ENCODE measurements at regions not wholly inside any gene's neighbourhood (a gene's known extent, or its start where the extent isn't known, plus 50 kb on each side); places are given as distances from the start of the nearest gene placed in this dataset.

DNA sequence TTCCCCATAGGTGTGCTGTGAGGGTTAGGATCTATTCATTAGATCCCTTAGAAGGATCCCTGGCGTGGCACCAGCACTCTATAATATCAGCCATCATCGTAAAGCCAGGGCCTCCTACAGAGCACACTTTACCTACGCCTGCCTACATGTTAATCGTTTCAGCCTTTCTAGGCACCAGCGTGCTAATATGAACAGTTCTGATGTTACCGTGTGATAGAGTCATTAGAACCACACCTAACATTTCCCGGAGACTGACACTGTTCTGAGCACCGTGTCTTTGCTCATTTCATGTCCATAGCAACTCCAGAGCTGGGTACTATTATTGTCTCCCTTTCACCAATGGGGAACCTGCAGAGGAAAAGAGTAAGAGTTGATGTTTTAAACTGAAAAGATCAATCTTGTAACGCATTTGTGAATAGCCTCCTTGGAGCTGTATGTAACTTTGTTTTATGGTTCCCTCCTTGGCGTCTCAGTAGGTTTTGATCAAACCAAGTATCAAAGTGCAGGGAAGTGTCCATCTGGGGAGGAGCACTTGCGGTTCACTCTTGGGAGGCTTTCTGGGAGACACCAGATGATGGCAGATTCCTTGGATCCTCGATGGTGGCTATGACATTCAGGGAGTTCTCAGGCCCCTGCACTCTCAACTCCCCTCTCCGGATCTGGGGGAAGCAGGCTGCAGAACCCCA lies 73.8 kb upstream of the KCNG1 start:
- no peak for DNase-seq (ENCODE audit: low spot score)

DNA sequence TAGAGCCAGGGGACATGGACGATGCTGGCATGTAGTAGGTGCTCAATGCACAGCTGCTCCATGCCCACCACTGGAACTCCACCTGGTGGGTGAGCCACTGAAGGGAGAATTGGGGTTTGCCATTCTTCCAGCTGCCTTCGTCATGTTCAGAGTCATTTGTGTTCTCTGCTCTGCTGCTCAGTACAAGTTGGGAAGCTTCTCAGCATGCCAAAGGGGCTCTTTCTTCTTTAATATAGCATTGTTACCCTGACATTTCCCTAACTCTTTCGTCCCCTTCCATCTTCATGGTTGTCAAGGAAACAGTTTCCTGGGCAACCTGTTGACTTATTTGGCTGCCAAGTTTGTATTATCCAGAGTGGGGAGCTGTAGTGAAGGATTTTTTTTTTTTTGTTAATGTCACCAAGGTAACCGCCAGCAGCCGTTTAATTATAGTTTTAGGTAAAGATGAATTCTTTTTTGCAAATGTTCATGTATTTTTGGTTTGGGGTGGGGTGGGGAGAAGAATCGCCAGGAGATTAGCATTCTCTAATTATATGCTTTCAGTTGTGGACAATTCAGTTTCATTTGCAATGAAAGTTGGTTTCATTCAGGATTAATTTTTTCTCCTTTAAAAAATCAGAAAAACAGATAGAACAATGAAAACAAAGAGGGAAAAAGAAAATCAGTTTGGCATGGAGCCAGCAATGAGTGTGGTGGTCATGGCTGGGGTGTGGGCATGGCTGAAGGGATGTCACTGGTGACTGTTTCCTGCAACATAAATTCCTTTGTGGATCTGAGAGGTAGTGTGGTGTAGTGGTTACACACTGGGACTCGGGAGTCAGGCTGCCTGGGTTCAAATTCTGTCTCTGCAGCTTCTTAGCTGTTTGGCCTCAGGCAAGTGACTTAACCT lies 73.0 kb upstream of the KCNG1 start:
- DNase-seq (ENCODE audit: low spot score): no peak

DNA sequence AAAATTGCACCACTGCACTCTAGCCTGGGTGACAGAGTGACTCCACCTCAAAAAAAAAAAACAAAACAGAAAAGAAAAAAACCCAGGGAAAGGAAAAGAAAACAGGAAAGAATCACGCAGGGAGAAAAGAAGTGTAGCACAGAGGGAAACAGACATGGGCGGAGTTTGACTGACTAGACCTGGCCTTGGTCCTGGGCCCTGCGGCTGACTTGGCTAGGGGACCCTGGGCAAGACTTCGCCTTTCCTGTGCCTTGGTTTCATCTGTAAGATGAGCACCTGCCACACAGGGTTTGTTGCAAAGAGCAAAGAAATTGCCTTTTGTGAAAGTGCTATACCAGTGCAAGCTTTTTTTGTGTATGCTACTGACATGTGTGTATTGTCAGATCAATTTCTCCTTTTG lies 71.3 kb upstream of the KCNG1 start:
- DNase-seq (ENCODE audit: low spot score): no peak

DNA sequence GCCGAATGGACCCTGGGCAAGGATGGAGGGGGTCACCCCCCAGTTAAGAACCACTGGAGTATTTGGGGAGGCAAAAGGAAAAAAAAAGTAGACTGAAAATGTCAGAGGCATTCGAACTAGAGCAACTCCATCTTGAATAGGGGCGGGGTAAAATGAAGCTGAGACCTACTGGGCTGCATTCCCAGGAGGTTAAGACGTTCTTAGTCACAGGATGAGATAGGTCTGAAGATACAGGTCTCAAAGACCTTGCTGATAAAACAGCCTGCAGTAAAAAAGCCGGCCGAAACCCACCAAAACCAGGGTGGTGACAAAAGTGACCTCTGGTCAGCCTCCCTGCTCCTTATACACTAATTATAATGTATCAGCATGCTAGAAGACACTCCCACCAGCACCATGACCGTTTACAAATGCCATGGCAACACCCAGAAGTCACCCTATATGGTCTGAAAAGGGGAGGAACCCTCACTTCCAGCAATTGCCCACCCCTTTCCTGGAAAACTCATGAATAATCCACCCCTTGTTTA lies 70.4 kb upstream of the KCNG1 start:
- DNase-seq (ENCODE audit: low spot score): no peak

DNA sequence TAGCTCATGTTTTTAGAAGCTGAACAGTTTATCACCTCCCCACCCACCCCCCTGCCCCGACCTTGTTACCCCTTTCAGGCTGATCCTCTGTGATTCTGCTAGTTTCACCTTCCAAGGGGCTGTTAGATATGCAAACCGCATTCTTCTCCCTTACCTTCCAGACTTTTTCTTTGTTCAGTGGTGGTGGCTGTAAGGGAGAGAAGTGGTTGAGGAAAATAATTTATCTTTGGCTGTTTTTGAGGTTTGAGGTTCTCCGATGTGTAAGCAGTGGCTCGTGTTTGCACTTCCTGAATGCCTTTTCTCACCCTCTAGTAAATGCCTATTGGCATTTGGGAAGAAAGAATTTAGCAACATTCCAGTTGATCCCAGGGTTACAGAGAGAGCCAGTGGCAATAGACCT lies 69.4 kb upstream of the KCNG1 start:
- DNase-seq (ENCODE audit: low spot score): peak; percentile 35

DNA sequence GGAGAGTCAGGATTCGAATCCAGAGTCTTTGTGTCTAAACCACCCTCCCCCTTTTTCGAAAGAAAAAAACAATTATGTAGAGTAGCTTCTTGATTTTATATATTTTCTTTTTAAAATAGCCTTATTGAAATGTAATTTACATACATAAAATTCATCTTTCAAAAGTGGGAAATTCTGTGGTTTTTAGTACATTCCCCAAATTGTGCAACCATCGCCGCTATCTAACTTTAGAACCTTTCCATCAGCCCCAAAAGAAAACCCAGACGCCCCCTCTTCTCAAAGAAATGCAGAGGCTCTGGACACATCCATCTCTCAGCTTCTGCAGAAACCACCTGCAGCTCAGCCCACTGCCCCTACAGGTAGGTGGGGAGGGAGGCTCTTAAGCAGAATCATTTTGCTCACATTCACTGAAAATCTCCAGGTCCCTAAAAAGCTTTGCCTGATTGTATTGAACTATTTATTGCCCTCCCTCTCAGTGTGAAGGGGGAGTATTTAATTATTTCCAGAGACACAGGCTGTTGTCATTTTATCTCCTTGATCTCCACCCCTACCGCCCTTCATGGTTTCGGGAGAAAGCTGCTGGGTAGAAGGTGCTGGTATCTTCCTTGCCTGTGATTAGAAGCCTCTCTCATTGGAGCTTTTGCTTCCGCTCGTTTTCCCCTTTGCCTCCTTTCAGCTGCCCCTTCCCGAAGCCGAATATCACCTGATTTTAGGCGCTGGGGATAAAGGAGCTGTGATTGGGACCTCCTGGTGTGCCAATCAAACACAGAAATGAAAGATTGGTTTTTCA lies 68.7 kb upstream of the KCNG1 start:
- no peak for DNase-seq (ENCODE audit: low spot score)

DNA sequence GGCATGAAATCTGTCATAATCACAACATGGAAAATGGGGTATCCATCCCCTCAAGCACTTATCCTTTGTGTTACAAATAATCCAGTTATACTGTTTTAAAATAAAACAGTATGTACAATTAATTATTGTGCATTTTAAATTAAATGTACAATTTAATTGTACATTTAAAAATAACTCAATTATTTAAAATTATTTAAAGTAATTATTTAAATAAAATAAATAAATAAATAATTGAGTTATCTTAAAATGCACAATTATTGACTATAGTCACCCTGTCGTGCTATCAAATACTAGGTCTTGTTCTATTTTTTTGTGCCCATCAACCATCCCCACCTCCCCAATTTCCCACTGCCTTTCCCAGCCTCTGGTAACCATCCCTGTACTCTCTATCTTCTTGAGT lies 66.9 kb upstream of the KCNG1 start:
- no peak for DNase-seq (ENCODE audit: low spot score)

DNA sequence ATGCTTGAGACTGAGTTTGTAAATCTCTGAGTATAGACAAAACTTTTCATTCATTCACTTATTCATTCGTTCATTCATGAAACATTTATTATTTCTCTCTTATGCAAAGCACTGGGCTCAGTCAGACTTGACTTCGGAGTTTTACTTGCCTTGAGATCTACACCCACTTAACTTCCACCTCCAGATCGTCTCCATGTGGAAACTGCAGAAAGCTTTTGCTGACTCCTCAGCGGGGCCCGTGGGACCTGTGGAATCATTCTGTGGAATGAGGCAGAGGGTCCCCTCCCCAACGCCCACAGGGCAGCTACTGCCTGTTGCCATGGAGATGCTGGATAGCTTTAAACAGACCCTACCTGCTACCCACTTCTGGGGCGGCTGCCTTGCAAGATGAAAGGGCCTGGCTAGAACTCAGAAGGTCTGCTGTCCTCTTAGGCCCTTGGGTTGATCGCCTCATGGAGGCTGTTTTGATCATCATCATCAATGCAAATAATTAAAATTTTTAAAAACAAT lies 66.4 kb upstream of the KCNG1 start:
- DNase-seq (ENCODE audit: low spot score): no peak

DNA sequence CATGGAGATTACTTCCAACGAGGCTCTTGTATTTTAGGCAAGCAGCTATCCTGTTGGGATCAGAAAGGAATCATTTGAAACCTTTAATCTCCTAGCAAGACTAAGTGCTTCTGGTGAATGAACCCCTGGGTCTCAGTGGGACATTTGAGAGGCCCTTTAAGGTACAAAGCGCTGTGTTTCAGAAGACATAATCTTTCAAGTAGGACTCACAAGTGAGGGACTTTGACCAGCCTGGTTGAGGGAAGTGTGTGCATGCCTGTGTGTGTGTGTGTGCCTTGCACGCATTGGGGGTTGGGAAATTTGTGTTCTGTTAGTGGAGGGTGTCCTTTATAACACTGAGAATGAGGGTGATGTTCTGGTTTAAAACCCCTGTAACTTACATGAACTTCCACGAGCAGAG lies 64.4 kb upstream of the KCNG1 start:
- DNase-seq (ENCODE audit: low spot score): no peak

DNA sequence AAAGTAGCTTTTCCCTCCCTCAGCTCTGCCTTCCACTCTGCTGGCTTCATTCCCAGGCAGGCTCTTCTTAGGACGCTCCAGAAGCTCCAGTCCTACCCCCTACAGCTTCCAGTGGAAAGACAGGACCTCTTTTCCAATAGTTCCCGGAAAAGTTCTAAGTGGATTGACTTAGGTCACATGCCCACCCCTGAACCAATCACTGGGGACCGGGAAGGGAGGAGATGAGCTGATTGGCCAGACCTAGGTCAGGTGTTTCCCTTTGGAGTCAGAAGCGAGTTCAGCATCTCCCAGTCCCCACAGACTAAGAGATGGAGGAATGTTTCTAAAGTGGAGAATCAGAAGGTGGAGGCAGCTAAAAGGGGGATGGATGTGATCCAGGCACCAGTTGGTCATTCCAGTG lies 62.9 kb upstream of the KCNG1 start:
- DNase-seq (ENCODE audit: low spot score): no peak

DNA sequence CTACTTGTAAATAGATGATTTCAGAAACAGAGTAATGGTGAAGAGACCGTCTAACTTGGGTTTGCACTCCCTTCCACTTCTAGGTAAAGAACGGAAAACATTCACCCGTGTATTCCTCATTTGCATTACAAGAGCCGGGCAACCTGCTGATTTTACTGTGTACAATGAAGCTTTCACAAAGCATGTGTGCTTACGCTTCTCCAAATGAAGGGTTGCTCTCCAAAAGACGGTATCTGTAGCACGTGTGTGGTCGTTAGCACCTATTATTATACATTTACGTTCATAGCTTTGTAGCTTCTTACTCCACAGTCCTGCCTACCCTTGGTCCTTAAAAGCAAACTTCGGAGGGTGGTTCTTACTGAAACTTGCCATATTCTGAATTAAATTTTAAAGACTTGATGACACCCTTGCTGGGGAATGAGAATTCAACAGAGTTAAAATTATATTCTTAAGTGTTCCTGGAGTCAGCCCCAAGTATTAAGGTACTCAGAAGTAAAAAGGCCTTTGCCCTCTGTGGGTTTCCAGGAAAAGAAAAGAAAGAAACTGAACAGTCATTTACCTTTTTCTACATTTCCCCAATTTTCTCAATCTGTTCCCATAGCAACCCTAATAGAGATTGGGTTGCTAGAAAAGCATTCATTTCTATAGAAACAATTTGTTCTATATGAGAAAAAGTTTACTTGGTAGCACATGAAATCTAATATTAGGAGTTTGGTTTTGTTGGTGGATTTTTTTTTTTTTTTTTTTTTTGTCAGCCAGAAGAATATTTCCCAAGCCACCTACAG lies 61.9 kb upstream of the KCNG1 start:
- no peak for DNase-seq (ENCODE audit: low spot score)

DNA sequence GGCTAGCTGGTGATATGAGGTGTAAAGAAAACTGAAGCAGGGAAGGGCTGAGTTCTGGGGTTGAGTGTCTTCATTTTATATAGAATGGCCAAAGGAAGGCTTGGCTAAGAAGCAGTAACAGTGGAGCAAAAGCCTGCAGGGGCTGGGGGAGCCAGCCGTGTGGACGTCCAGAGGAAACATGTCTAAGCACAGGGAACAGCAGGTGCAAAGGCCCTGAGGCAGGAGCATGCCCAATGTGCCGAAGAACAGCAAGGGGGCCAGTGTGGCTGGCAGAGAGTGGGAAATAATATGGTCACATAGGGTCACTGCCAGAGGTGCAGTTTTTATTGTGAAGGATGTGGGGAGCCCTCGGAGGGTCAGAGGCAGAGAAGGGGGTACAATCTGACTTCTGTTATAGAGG lies 60.5 kb upstream of the KCNG1 start:
- DNase-seq (ENCODE audit: low spot score): no peak

DNA sequence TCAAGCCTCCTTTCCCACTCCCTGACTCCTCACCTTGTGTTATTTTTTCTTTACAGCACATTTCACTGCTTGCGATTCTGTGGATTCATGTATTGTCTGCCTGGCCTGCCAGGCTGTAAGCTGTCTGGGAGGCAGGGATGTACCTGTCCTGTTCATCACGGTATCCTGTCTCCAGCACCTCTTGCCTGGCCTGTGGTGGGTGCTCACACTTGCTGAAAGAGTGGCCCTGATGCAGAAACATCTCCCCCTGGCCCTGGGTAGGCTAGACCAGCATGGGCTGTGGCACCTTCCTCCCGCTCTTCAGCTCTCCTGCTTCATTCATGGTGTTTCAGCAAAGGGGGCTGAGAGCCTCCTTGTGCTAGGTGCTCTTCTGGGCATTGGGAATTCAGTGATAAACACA lies 60.1 kb upstream of the KCNG1 start:
- no peak for DNase-seq (ENCODE audit: low spot score)

DNA sequence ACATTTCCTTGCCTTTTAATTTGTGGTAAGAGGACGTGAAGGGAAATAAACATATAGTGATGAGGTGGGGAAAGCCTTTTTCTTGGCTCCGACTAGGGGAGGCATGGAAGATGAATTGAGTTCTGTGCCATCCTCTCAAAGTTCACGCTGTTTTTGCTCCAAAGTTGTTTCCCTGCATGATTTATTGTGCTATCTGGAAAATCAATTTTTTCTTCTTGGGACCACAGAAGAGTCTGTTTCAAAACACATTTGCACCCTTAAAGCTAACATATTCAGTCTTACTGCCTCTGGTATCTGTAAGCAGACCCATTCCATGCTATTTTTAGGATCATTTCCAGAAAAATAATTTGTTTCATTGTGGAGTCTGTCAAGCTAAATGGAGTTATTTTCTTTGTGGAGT lies 57.6 kb upstream of the KCNG1 start:
- no peak for DNase-seq (ENCODE audit: low spot score)

DNA sequence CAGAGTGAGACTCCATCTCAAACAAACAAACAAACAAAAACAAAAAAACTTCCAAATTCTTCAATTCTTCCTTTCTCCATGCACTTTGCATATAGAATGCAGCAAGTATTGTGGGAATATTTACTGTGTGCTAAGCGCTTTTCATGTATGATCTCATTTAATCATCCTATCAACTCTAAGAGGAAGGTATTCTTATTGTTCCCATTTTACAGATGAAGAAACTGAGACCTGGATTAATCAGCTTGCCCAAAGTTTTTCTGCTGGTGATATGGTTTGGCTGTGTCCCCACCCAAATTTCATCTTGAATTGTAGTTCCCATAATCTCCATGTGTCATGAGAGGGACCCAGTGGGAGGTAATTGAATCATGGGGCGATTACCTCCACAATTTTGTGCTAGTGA lies 56.6 kb upstream of the KCNG1 start:
- no peak for DNase-seq (ENCODE audit: low spot score)

DNA sequence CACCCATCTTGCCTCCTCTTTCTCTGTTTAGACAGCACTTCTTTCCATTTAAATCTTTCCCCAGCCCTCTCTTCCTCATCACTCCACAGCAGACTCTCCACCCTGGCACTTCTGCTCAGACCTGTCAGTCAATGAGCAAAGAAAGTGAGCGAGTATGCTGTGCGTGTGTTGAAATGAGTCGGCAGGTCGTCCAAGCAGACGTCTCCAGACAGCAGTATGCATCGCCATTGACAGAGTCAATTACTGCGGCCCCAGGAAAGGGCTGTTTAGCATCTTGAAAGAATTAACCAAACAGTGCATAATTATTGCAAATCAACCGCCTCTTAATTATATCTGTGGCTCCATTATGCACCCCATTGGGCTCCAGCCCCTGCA lies 54.8 kb upstream of the KCNG1 start:
- DNase-seq (ENCODE audit: low spot score): no peak

DNA sequence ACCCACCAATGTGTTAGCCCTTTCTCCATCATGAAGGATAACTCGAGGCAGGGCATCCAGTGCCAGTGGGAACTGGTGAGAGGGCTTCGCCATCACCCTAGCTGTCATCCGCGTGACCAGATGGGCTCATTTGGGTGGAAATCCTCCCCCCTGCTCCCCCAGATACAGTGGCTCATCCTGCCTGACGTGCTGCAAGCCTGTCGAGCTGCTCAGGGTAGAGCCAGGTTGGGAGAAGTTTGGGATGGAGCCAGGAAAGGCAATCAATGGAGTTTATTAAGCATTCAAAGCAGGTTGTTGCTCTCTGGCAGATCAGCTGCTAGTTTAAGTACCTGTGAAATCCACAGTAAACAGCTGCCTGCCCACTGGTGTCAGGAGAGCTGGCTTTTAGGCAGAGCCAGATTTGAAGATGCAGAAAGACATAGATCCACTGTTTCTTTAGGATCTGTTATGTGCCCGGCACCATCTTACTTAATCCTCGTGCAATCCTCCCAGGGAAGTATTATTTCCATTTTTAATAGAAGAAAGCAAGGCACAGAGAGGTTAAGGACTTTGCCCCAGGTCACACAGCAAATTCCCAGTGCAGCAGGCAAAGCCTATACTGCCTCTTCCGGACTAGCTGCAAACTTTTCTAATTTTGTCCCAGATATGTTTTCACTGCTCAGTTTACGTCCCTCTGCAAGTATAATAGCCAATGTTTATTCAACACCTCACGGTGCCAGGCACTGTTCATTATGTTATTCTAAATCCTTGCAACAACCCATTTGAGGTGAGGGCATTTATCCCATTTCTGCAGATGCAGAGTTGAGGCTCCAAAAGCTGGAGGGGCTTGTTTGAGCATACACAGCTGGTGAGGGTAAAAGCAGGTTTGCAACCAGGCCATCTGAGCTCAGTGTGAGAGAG lies 54.1 kb upstream of the KCNG1 start:
- no peak for DNase-seq (ENCODE audit: low spot score)

DNA sequence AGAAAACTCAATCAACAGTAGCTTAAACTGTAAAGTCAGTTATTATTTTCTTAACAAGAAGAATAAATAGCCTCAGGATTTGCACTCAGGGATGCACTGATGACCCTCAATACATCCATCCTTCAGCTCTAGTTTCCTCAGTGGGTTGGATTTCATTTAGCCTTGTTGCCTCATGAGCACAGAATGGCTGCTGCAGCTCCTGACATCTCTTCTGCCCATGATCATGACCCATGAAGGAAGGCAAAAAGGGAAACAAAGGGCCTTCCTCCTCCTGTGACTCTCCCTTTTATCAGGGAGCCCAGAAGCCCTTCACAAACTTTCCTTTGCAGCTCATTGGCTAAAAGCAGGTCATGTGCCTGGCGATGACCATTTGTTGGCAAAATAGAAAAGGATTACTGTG lies 51.2 kb upstream of the KCNG1 start:
- DNase-seq (ENCODE audit: low spot score): no peak

Measured in SW480 (cell line).